Esophagus muscularis mucosa (tissue), 3 donors: ENCODE measurements at regions not wholly inside any gene's neighbourhood (a gene's known extent, or its start where the extent isn't known, plus 50 kb on each side); places are given as distances from the start of the nearest gene placed in this dataset.

Experiments used
- CTCF ChIP-seq, 3 experiments: fragments of 200-600 bp in 2 of 3; fragments of 450-650 bp in 1 of 3; sonication (generic) in 2 of 3; IDR thresholded peaks; one replicate each; pipeline ENCODE4 v1.5.1; 2017 to 2019; ENCODE audit warnings: antibody characterized with exemption in 3 of 3, mild to moderate bottlenecking in 2 of 3, moderate library complexity in 1 of 3
- POLR2A ChIP-seq: fragments of 450-650 bp; IDR thresholded peaks from one replicate; pipeline ENCODE4 v1.6.1; 2017; ENCODE audit warnings: antibody characterized with exemption, moderate library complexity, mild to moderate bottlenecking, low read depth
- POLR2AphosphoS5 ChIP-seq, 2 donors: sonication (generic); formaldehyde crosslinking; IDR thresholded peaks; one replicate each; pipeline ENCODE4 v1.6.1; 2017; ENCODE audit warnings: antibody characterized with exemption in 2 of 2

GRCh38 chr6:98783578-98783977, 50.8 kb upstream of the POU3F2 start:
- no peak for TF ChIP-seq POLR2A
- no peak for TF ChIP-seq CTCF (IDR thresholded peaks at IDR 0.05)
- no peak for TF ChIP-seq POLR2AphosphoS5 (IDR thresholded peaks at IDR 0.05)
